ENCODE measurements at regions not wholly inside any gene's neighbourhood (a gene's known extent, or its start where the extent isn't known, plus 50 kb on each side); places are given as distances from the start of the nearest gene placed in this dataset.

GRCh38 chr6:144467921-144468320, 182.8 kb downstream of the UTRN start:
- no peak for TF ChIP-seq CTCF (IDR thresholded peaks at IDR 0.05)
- no peak for TF ChIP-seq POLR2A (IDR thresholded peaks at IDR 0.05)
- no peak for TF ChIP-seq POLR2AphosphoS5 (IDR thresholded peaks at IDR 0.05)

All from gastroesophageal sphincter (tissue), 3 donors.